H9 (cell line): ENCODE measurements at regions not wholly inside any gene's neighbourhood (a gene's known extent, or its start where the extent isn't known, plus 50 kb on each side); places are given as distances from the start of the nearest gene placed in this dataset.

Experiments used
- DNase-seq: peaks from one replicate; pipeline ENCODE4 v3.0.0-alpha.2; 2017
- H2AFZ ChIP-seq: one replicate; pipeline ENCODE4 v1.6.1; 2013; ENCODE audit warnings: mild to moderate bottlenecking, low read length, control low read depth, moderate library complexity
- H2AK5ac ChIP-seq: 2 replicates; pipeline ENCODE4 v1.6.1; 2013; ENCODE audit warnings: low read length, control low read depth, mixed read lengths; ENCODE audit not compliant: insufficient read length
- H2BK120ac ChIP-seq: one replicate; pipeline ENCODE4 v1.6.1; 2013; ENCODE audit warnings: low read depth, mild to moderate bottlenecking, low read length, control low read depth, inconsistent platforms; ENCODE audit not compliant: poor library complexity, severe bottlenecking
- H2BK12ac ChIP-seq: 2 replicates; pipeline ENCODE4 v1.6.1; 2013; ENCODE audit warnings: low read length, control low read depth, mixed read lengths, low read depth; ENCODE audit not compliant: insufficient read length
- H2BK15ac ChIP-seq: 2 replicates; pipeline ENCODE4 v1.6.1; 2013; ENCODE audit warnings: low read depth, low read length, control low read depth
- H2BK20ac ChIP-seq: one replicate; pipeline ENCODE4 v1.6.1; 2013; ENCODE audit warnings: low read depth, mild to moderate bottlenecking, low read length, control low read depth, inconsistent platforms; ENCODE audit not compliant: poor library complexity, severe bottlenecking
- H2BK5ac ChIP-seq: 2 replicates; pipeline ENCODE4 v1.6.1; 2013; ENCODE audit warnings: low read length, control low read depth, mixed read lengths; ENCODE audit not compliant: insufficient read length
- H3K14ac ChIP-seq: 2 replicates; pipeline ENCODE4 v1.6.1; 2013; ENCODE audit warnings: low read length, control low read depth; ENCODE audit not compliant: insufficient read depth
- H3K18ac ChIP-seq: 2 replicates; pipeline ENCODE4 v1.6.1; 2013; ENCODE audit warnings: low read depth, mild to moderate bottlenecking, mixed read lengths, low read length, control low read depth; ENCODE audit not compliant: insufficient read length
- H3K23ac ChIP-seq: 2 replicates; pipeline ENCODE4 v1.6.1; 2013; ENCODE audit warnings: low read length, control low read depth, mixed read lengths, low read depth; ENCODE audit not compliant: insufficient read length
- H3K23me2 ChIP-seq: 2 replicates; pipeline ENCODE4 v1.6.1; 2013; ENCODE audit warnings: low read depth, mild to moderate bottlenecking, mixed read lengths, low read length, control low read depth; ENCODE audit not compliant: insufficient read length, poor library complexity, severe bottlenecking
- H3K27ac ChIP-seq: 2 replicates; pipeline ENCODE4 v1.5.1; 2013; ENCODE audit warnings: low read length, control low read depth, mixed read lengths, low read depth; ENCODE audit not compliant: insufficient read length
- H3K27me3 ChIP-seq: 2 replicates; pipeline ENCODE4 v1.6.1; 2013; ENCODE audit warnings: low read length, control low read depth, inconsistent platforms; ENCODE audit not compliant: insufficient read depth
- H3K4ac ChIP-seq: 2 replicates; pipeline ENCODE4 v1.6.1; 2013; ENCODE audit warnings: low read depth, mild to moderate bottlenecking, control low read depth, inconsistent platforms, low read length, moderate library complexity
- H3K4me1 ChIP-seq: 2 replicates; pipeline ENCODE4 v1.6.1; 2013; ENCODE audit warnings: low read length, control low read depth, inconsistent platforms; ENCODE audit not compliant: insufficient read depth
- H3K4me2 ChIP-seq: 2 replicates; pipeline ENCODE4 v1.6.1; 2013; ENCODE audit warnings: low read length, control low read depth, mixed read lengths; ENCODE audit not compliant: insufficient read length, insufficient read depth
- H3K56ac ChIP-seq: 2 replicates; pipeline ENCODE4 v1.6.1; 2013; ENCODE audit warnings: low read depth, mild to moderate bottlenecking, mixed read lengths, low read length, control low read depth; ENCODE audit not compliant: insufficient read length
- H3K79me1 ChIP-seq: 2 replicates; pipeline ENCODE4 v1.6.1; 2013; ENCODE audit warnings: low read depth, mild to moderate bottlenecking, moderate library complexity, low read length, control low read depth, inconsistent platforms; ENCODE audit not compliant: insufficient read depth, poor library complexity, severe bottlenecking
- H3K79me2 ChIP-seq: 2 replicates; pipeline ENCODE4 v1.6.1; 2013; ENCODE audit warnings: low read length, control low read depth, inconsistent platforms; ENCODE audit not compliant: insufficient read depth
- H3K9ac ChIP-seq: 2 replicates; pipeline ENCODE4 v1.6.1; 2013; ENCODE audit warnings: low read length, control low read depth, mixed read lengths; ENCODE audit not compliant: insufficient read length; ENCODE audit errors: extremely low read depth
- H3K9me3 ChIP-seq: one replicate; pipeline ENCODE4 v1.6.1; 2013; ENCODE audit warnings: low read depth, low read length, inconsistent platforms; ENCODE audit not compliant: control insufficient read depth
- H3T11ph ChIP-seq: one replicate; pipeline ENCODE4 v1.6.1; 2013; ENCODE audit warnings: mild to moderate bottlenecking, low read length, control low read depth, inconsistent platforms
- H4K20me1 ChIP-seq: one replicate; pipeline ENCODE4 v1.6.1; 2013; ENCODE audit not compliant: control insufficient read depth, insufficient read length, insufficient read depth
- H4K5ac ChIP-seq: 2 replicates; pipeline ENCODE4 v1.6.1; 2013; ENCODE audit warnings: low read depth, mild to moderate bottlenecking, mixed read lengths, low read length, control low read depth; ENCODE audit not compliant: insufficient read length
- H4K8ac ChIP-seq: replicated peaks from 2 replicates; pipeline ENCODE4 v1.6.1; 2013; ENCODE audit warnings: low read length, control low read depth, mixed read lengths, low read depth; ENCODE audit not compliant: insufficient read length
- H4K91ac ChIP-seq: 2 replicates; pipeline ENCODE4 v1.6.1; 2013; ENCODE audit warnings: low read depth, mild to moderate bottlenecking, moderate library complexity, mixed read lengths, low read length, control low read depth; ENCODE audit not compliant: insufficient read length
- H3K27ac Mint-ChIP-seq, 3 experiments: 2 replicates in 2 of 3; 3 replicates in 1 of 3; pipeline ENCODE4 v1.8.0; 2020 to 2021; ENCODE audit warnings: mixed read lengths in 3 of 3, mild to moderate bottlenecking in 1 of 3, moderate library complexity in 1 of 3
- H3K27me3 Mint-ChIP-seq: 2 replicates; pipeline ENCODE4 v1.8.0; 2021; ENCODE audit warnings: low read depth, mild to moderate bottlenecking, moderate library complexity, mixed read lengths
- H3K36me3 Mint-ChIP-seq, 3 experiments: 2 replicates in 2 of 3; 3 replicates in 1 of 3; pipeline ENCODE4 v1.8.0; 2020 to 2021; ENCODE audit warnings: low read depth in 3 of 3, mixed read lengths in 3 of 3; ENCODE audit not compliant: insufficient read depth in 1 of 3
- H3K4me1 Mint-ChIP-seq, 2 experiments: 2 replicates each; pipeline ENCODE4 v1.8.0; 2020; ENCODE audit warnings: mixed read lengths in 2 of 2
- H3K4me3 Mint-ChIP-seq, 2 experiments: 2 replicates in 1 of 2; 3 replicates in 1 of 2; pipeline ENCODE4 v1.8.0; 2020 to 2021; ENCODE audit warnings: mild to moderate bottlenecking in 2 of 2, mixed read lengths in 2 of 2, moderate library complexity in 1 of 2
- H3K9me3 Mint-ChIP-seq, 2 experiments: 2 replicates in 1 of 2; 3 replicates in 1 of 2; pipeline ENCODE4 v1.8.0; 2020; ENCODE audit warnings: mild to moderate bottlenecking in 2 of 2, mixed read lengths in 2 of 2, moderate library complexity in 1 of 2
- WGBS: extraction: QIAGEN DNeasy Blood & Tissue Kit; methylation state at CpG from one replicate; pipeline ENCODE4 v1.1.7; 2013; ENCODE audit warnings: missing lambda C conversion rate, low lambda C conversion rate, mixed read lengths; ENCODE audit not compliant: insufficient read length; ENCODE audit errors: extremely low coverage; 5-methylcytosine and 5-hydroxymethylcytosine counted together
- TF ChIP-seq, protein P1 (sequence below): fragments of 200-600 bp; sonication (generic); conservative IDR thresholded peaks from 3 replicates; pipeline ENCODE4 v1.8.0; 2021; ENCODE audit warnings: antibody characterized with exemption, mild to moderate bottlenecking

DNA sequence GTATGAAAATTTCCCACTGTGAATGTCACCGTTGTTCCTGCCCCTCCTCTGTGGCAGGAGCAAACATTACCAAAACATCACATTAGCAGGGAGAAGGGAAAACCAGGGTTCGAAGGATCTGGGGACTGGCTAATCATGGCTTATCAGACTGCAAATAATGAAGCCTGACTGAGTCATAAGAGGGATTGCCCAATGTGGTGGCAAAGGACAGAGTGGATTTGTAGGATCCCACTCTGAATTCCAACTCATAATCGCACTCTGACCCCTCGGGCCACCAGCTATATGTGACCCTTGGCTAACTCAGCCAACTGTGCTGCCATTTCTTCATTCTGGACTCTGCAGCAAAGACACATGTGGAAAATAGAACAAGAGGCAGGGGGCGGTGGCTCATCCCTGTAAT is 347.3 kb upstream of the AUTS2 start:
- no peak overlapping the region for H2BK15ac ChIP-seq
- H4K91ac ChIP-seq = no peak overlapping the region
- H3K27ac ChIP-seq = no peak overlapping the region
- peaks cover 100% of the 10 kb centered on the region for H3K27me3 Mint-ChIP-seq
- H3K23me2 ChIP-seq = no peaks in the 10 kb centered on the region
- H3K27ac Mint-ChIP-seq = no peak overlapping the region
- H3K4me3 Mint-ChIP-seq = no peak overlapping the region
- H3K18ac ChIP-seq = no peak overlapping the region
- no peak overlapping the region for H4K8ac ChIP-seq
- H3K4ac ChIP-seq = no peak overlapping the region
- H3K4me1 ChIP-seq = no peaks in the 10 kb centered on the region
- H3K14ac ChIP-seq = no peak overlapping the region
- no peak overlapping the region for H3T11ph ChIP-seq
- H2AFZ ChIP-seq = no peak overlapping the region
- no peak for DNase-seq
- H4K20me1 ChIP-seq = no peaks in the 10 kb centered on the region
- H2BK120ac ChIP-seq = no peak overlapping the region
- no peak overlapping the region for H2BK12ac ChIP-seq
- H2BK5ac ChIP-seq = no peak overlapping the region
- no peaks in the 10 kb centered on the region for H3K36me3 Mint-ChIP-seq
- no peaks in the 10 kb centered on the region for H3K79me1 ChIP-seq
- TF ChIP-seq, protein P1, sequence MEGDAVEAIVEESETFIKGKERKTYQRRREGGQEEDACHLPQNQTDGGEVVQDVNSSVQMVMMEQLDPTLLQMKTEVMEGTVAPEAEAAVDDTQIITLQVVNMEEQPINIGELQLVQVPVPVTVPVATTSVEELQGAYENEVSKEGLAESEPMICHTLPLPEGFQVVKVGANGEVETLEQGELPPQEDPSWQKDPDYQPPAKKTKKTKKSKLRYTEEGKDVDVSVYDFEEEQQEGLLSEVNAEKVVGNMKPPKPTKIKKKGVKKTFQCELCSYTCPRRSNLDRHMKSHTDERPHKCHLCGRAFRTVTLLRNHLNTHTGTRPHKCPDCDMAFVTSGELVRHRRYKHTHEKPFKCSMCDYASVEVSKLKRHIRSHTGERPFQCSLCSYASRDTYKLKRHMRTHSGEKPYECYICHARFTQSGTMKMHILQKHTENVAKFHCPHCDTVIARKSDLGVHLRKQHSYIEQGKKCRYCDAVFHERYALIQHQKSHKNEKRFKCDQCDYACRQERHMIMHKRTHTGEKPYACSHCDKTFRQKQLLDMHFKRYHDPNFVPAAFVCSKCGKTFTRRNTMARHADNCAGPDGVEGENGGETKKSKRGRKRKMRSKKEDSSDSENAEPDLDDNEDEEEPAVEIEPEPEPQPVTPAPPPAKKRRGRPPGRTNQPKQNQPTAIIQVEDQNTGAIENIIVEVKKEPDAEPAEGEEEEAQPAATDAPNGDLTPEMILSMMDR = no peak
- H3K9me3 ChIP-seq = no peaks in the 10 kb centered on the region
- no peak overlapping the region for H3K9ac ChIP-seq
- peaks cover 3 to 8% of the 10 kb centered on the region in 2 experiments; a peak in 3 of 4 replicates for H3K4me1 Mint-ChIP-seq
- no peak overlapping the region for H4K5ac ChIP-seq
- H3K79me2 ChIP-seq = no peaks in the 10 kb centered on the region
- no peak overlapping the region for H2AK5ac ChIP-seq
- H3K56ac ChIP-seq = no peak overlapping the region
- H3K9me3 Mint-ChIP-seq = peaks cover 4 to 6% of the 10 kb centered on the region in 2 experiments; a peak in 2 of 5 replicates
- H3K23ac ChIP-seq = no peak overlapping the region
- no peaks in the 10 kb centered on the region for H3K27me3 ChIP-seq
- H2BK20ac ChIP-seq = no peak overlapping the region
- no peak overlapping the region for H3K4me2 ChIP-seq
- no CpG with 5 or more reads among the region's 5 CpGs for WGBS
